ENCODE measurements at regions not wholly inside any gene's neighbourhood (a gene's known extent, or its start where the extent isn't known, plus 50 kb on each side); places are given as distances from the start of the nearest gene placed in this dataset.

- H3K4me3 Mint-ChIP-seq = no peak overlapping the region
- no peaks in the 10 kb centered on the region for H3K9me3 Mint-ChIP-seq
- no peak overlapping the region for H3K18ac ChIP-seq (ENCODE audit: insufficient read length, low read depth, low read length)
- no peaks in the 10 kb centered on the region for H3K23me2 ChIP-seq (ENCODE audit: insufficient read length, low read depth, low read length, poor library complexity, severe bottlenecking)
- H3K4me1 Mint-ChIP-seq = no peaks in the 10 kb centered on the region
- H3K4me2 ChIP-seq (ENCODE audit: insufficient read depth, insufficient read length, low read length) = no peak overlapping the region
- H4K91ac ChIP-seq (ENCODE audit: insufficient read length, low read depth, low read length) = no peak overlapping the region
- H3K9me3 ChIP-seq (ENCODE audit: control insufficient read depth, low read depth, low read length) = no peaks in the 10 kb centered on the region
- no peak overlapping the region for H3T11ph ChIP-seq (ENCODE audit: low read length)
- H3K79me2 ChIP-seq (ENCODE audit: insufficient read depth, low read length) = no peaks in the 10 kb centered on the region
- no peak overlapping the region for H2BK120ac ChIP-seq (ENCODE audit: low read depth, low read length, poor library complexity, severe bottlenecking)
- H3K14ac ChIP-seq (ENCODE audit: insufficient read depth, low read length) = no peak overlapping the region
- no peak overlapping the region for H3K27ac Mint-ChIP-seq
- H2AFZ ChIP-seq (ENCODE audit: low read length) = no peak overlapping the region
- H2BK5ac ChIP-seq (ENCODE audit: insufficient read length, low read length) = no peak overlapping the region
- H3K4me1 ChIP-seq (ENCODE audit: insufficient read depth, low read length) = no peaks in the 10 kb centered on the region
- no peak overlapping the region for H4K8ac ChIP-seq (replicated peaks; ENCODE audit: insufficient read length, low read depth, low read length)
- no peak overlapping the region for H4K5ac ChIP-seq (ENCODE audit: insufficient read length, low read depth, low read length)
- H3K9ac ChIP-seq (ENCODE audit: extremely low read depth, insufficient read length, low read length) = no peak overlapping the region
- no peaks in the 10 kb centered on the region for H4K20me1 ChIP-seq (ENCODE audit: control insufficient read depth, insufficient read depth, insufficient read length)
- no peaks in the 10 kb centered on the region for H3K36me3 Mint-ChIP-seq (ENCODE audit: insufficient read depth in 1 of 3, low read depth in 3 of 3)
- no peaks in the 10 kb centered on the region for H3K79me1 ChIP-seq (ENCODE audit: insufficient read depth, low read depth, low read length, poor library complexity, severe bottlenecking)
- no peak overlapping the region for H2BK12ac ChIP-seq (ENCODE audit: insufficient read length, low read depth, low read length)
- no peak overlapping the region for H2BK15ac ChIP-seq (ENCODE audit: low read depth, low read length)
- H3K4ac ChIP-seq (ENCODE audit: low read depth, low read length) = no peak overlapping the region
- WGBS (ENCODE audit: extremely low coverage, insufficient read length, low lambda C conversion rate) = no CpG with 5 or more reads among the region's 3 CpGs
- peak; percentile 73 for DNase-seq
- no peak overlapping the region for H3K27ac ChIP-seq (ENCODE audit: insufficient read length, low read depth, low read length)
- H3K23ac ChIP-seq (ENCODE audit: insufficient read length, low read depth, low read length) = no peak overlapping the region
- TF ChIP-seq CTCF (conservative IDR thresholded peaks at IDR 0.05) = peak; percentile 79
- no peaks in the 10 kb centered on the region for H3K27me3 Mint-ChIP-seq (ENCODE audit: low read depth)
- no peak overlapping the region for H2AK5ac ChIP-seq (ENCODE audit: insufficient read length, low read length)
- no peak overlapping the region for H2BK20ac ChIP-seq (ENCODE audit: low read depth, low read length, poor library complexity, severe bottlenecking)
- H3K56ac ChIP-seq (ENCODE audit: insufficient read length, low read depth, low read length) = no peak overlapping the region
- no peaks in the 10 kb centered on the region for H3K27me3 ChIP-seq (ENCODE audit: insufficient read depth, low read length)
Measured at GRCh38 chr3:163622384-163622783, 1455.9 kb downstream of the SI start.
